A549 (cell line): ENCODE measurements at regions not wholly inside any gene's neighbourhood (a gene's known extent, or its start where the extent isn't known, plus 50 kb on each side); places are given as distances from the start of the nearest gene placed in this dataset.

Experiments used
- HDAC2 ChIP-seq: fragments of 200-600 bp; sonication (generic); IDR thresholded peaks from 2 replicates; pipeline ENCODE4 v1.6.1; 2016
- MAFK ChIP-seq: fragments of 450-650 bp; IDR thresholded peaks from 2 replicates; pipeline ENCODE4 v1.6.1; 2014; ENCODE audit not compliant: partially characterized antibody
- MYC ChIP-seq: IDR thresholded peaks from 2 replicates; pipeline ENCODE4 v1.6.1; 2012; ENCODE audit warnings: mild to moderate bottlenecking, inconsistent platforms, low read length, improper control_type of control experiment, borderline replicate concordance
- NFE2L2 ChIP-seq: fragments of 150-350 bp; conservative IDR thresholded peaks from 2 replicates; pipeline ENCODE4 v1.6.1; 2014; ENCODE audit warnings: low read length
- PBX3 ChIP-seq: IDR thresholded peaks from 2 replicates; pipeline ENCODE4 v1.6.1; 2012
- POLR2A ChIP-seq: IDR thresholded peaks from 2 replicates; pipeline ENCODE4 v1.6.1; 2012; ENCODE audit warnings: mild to moderate bottlenecking, low read length
- POLR2AphosphoS2 ChIP-seq: conservative IDR thresholded peaks from 2 replicates; pipeline ENCODE4 v1.6.1; 2012; ENCODE audit warnings: low read length, improper control_type of control experiment, inconsistent platforms
- REST ChIP-seq: fragments of 200-600 bp; sonication (generic); IDR thresholded peaks from 2 replicates; pipeline ENCODE4 v1.6.1; 2016; ENCODE audit warnings: antibody characterized with exemption, mild to moderate bottlenecking, moderate library complexity
- SMC3 ChIP-seq: fragments of >200 bp; sonication (Bioruptor Twin); formaldehyde crosslinking; IDR thresholded peaks from 3 replicates; pipeline ENCODE4 v1.6.1; 2018; ENCODE audit warnings: inconsistent platforms
- ZSCAN20 ChIP-seq: fragments of 250-450 bp; sonication (Bioruptor Pico); IDR thresholded peaks from 2 replicates; pipeline ENCODE4 v1.8.0; 2022; ENCODE audit warnings: mild to moderate bottlenecking, moderate library complexity
- TF ChIP-seq, protein P1 (sequence below): fragments of >200 bp; sonication (Bioruptor Twin); formaldehyde crosslinking; IDR thresholded peaks from 3 replicates; pipeline ENCODE4 v1.5.1; 2016

DNA sequence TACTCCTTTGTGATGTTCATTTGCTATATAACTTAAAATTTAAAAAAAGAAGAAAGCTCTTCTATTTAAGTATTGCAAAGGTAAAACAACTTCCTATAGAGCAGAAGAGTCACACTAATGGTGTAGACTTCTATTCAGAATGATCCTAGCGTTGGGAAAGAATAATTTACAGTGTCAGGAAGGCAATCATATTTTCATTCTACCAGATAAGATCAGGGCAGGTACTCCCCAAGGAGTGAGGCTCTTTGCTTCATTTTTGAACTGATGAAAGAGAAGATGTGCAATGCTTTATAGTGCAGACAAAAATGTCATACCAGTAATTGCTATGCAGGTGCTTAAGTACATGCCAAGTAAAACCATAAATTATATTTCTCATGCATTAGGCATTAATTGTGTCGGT, 1193.0 kb downstream of the PCDH9 start:
- TF ChIP-seq, protein P1, sequence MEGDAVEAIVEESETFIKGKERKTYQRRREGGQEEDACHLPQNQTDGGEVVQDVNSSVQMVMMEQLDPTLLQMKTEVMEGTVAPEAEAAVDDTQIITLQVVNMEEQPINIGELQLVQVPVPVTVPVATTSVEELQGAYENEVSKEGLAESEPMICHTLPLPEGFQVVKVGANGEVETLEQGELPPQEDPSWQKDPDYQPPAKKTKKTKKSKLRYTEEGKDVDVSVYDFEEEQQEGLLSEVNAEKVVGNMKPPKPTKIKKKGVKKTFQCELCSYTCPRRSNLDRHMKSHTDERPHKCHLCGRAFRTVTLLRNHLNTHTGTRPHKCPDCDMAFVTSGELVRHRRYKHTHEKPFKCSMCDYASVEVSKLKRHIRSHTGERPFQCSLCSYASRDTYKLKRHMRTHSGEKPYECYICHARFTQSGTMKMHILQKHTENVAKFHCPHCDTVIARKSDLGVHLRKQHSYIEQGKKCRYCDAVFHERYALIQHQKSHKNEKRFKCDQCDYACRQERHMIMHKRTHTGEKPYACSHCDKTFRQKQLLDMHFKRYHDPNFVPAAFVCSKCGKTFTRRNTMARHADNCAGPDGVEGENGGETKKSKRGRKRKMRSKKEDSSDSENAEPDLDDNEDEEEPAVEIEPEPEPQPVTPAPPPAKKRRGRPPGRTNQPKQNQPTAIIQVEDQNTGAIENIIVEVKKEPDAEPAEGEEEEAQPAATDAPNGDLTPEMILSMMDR = no peak
- no peak for TF ChIP-seq MYC
- no peak for TF ChIP-seq REST
- TF ChIP-seq HDAC2 = no peak
- no peak for TF ChIP-seq NFE2L2
- TF ChIP-seq POLR2A = no peak
- no peak for TF ChIP-seq MAFK
- TF ChIP-seq ZSCAN20 (CRISPR knock-in tag) = no peak
- TF ChIP-seq POLR2AphosphoS2 = no peak
- TF ChIP-seq PBX3 = no peak
- TF ChIP-seq SMC3 = no peak
